Right ventricle myocardium superior (tissue), 1 donor: ENCODE measurements at regions not wholly inside any gene's neighbourhood (a gene's known extent, or its start where the extent isn't known, plus 50 kb on each side); places are given as distances from the start of the nearest gene placed in this dataset.
A peak's percentile ranks its signal among the peaks of the same experiment; 100 is the strongest.
"Not testable (repeated sequence)": the region's sequence is repeated elsewhere in the genome, so short reads cannot be mapped to it uniquely, and the experiment has no call there.

Source experiments
- ATAC-seq: fragments of 200-7000 bp; cut with Tn5 transposase; one replicate; pipeline ENCODE4 v1.9.1; 2020; ENCODE audit warnings: mild to moderate bottlenecking; ENCODE audit not compliant: poor library complexity
- DNase-seq: peaks from one replicate; pipeline ENCODE4 v3.0.0-alpha.2; 2020
- intact Hi-C: fragments of 100-400 bp; cut with DNase I; formaldehyde crosslinking; loops from one replicate; pipeline ENCODE4 v1.11.2; 2022
- donor health status: DM: no; HTN: yes; CAD: no; lungs with severe emphysema.

DNA sequence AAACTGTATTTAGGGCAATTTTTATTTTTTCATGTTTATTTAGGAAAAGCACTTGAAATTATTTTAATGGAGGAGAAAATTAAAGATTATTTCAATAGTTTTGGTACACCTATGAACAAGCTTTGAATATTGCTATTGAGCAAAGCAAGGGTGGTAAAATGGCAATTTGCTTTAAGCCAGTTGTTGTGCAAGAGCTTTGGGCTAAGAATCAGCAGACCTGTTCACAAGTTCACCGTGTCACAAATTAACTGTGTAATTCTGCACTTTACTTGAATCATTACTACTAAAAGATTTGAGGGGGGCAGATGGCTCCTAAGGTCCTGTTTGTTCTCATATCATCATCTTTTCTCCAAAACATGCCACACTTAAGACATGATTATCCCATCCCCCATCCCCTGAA is 238.9 kb upstream of the GBE1 start:
- no peak for ATAC-seq
- DNase-seq: no peak
- intact Hi-C loops: no loop called here

DNA sequence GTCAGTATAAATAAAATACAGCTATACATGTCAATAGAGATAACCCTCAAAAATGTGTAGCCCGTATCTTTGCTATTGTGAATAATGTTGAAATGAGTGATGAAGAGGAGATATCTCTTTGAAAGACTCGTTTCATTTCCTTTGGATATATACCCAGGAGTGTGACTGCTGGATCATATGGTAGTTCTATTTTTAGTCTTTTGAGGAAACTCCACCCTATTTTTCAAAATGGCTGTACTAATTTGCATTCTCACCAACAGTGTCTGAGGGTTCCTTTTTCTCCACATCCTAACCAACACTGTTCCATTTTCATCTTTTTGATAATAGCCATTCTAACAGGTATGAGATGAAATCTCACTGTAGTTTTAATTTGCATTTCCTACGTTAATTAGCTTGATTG is 237.5 kb upstream of the GBE1 start:
- intact Hi-C loops: no loop called here
- ATAC-seq (no peak), DNase-seq (no peak)

DNA sequence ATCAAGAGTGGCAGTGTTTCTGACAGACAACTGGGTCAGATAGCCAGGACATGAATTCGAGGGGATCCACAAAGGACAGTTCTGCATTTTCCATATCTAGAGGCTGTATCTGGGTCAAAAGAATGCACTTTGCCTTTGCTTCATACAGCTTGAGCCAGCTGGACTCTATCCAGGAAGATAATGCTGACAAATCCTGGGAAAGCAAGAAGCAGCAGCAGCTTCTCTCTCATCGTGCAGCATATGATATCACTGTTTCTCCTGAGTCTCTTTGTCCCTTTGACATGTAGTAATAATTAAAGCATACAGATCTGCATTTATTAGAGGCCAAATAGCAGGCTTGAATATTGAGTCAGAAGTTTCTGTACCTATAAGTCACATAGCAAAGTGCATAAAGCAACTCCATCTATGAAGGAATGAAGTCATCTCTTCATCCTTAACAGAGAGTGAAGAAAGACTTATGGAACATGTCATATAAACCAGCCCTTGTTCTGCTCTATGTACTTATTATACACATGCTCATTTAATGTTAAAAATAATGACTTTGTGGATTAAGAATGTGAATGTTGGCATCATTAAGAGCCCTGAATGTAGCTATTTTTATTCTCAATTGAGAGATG is 236.8 kb upstream of the GBE1 start:
- intact Hi-C loops: no loop called here
- peak; percentile 46 for ATAC-seq
- DNase-seq: no peak

DNA sequence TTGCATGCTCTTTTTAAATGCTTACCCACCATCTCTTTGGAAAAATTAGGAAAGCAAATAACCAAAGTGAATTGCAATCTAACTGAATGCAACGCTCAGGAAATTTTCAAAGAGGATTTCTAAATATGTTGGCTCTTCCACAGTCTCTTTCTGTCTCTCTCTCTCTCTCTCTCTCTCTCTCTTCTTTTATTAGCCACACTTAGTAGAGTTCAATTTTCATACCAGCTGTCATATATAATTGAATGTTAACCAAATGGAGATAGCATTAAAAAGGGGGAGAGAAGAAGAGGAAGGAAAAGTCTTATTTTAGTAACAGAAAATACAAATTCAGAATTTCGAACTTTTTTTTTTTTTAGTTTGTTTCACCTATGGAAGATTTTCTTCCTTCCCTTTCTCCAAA is 235.9 kb upstream of the GBE1 start:
- intact Hi-C loops: no loop called here
- no peak for ATAC-seq
- DNase-seq: no peak

DNA sequence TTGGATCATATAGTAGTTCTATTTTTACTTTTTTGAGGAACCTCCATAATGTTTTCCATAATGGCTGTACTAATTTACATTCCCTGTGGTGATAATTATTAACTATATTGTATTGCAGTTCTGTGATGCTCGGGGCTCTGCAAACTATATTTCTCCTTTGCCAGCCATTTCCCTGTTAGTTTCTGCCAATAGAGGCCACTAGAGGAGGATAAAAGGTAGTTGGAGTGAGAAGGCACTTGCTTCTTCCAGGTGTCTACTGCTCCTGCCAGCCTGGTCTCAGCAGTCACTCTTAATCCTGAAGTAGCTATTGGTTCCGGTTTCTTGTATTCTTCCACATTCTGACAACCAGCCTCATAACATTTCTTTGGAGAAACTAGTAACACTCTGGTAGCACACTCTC is 233.9 kb upstream of the GBE1 start:
- intact Hi-C loops: no loop called here
- DNase-seq (no peak), ATAC-seq (no peak)

DNA sequence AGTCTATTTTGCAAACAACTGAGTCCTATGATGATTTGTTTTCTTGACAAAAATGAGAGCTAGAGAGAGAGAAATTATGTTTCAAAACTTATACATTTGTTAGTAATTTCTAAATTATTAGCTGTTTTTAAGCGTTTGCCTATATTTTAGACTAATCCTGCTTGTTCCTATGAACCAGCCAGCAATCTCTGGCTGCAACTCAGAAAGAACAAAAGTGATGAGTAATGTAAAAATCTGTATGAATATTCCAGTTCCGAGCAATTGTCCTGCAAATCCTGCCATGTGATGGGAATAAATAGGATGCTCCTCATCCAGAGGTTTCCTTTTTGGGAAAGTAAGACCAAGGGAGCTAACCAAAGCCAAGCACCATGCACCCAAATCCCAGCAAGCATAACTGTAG is 228.3 kb upstream of the GBE1 start:
- no peak for DNase-seq

DNA sequence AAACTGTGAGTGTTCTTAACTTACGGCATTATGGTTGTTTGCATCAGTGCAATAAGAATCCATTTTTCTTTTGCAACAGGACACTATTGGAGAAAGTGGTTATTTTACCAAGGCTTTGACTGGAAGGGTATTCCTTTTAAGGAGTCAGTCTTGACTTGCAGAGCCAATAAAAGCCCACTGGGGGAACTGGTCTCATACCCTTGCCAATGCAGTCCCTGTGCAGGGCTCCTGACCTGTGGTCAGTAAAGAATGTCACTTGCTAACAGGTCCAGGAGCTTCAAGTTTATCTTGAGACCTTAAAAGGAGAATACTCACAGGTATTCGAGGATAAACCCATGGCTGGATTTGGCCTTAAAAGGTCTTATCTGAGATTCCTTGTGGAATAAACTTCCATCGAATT is 227.8 kb upstream of the GBE1 start:
- no peak for ATAC-seq
- intact Hi-C loops: no loop called here
- no peak for DNase-seq

More for the DNA sequence above, 228.3 kb upstream of the GBE1 start:
- intact Hi-C loops: no loop called here
- ATAC-seq: no peak

DNA sequence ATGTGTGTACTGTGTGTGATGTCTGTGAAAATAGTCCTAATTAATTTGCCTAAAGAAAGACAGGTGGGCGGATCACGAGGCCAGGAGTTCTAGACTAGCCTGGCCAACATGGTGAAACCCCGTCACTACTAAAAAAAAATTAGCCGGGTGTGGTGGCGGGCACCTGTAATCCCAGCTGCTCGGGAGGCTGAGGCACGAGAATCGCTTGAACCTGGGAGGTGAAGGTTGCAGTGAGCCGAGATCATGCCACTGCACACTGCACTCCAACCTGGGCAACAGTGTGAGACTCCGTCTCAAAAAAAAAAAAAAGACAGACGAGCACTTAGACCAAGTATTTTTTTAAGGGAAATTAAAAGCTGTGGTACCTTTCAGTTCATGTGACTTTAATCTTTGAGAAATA is 226.0 kb upstream of the GBE1 start:
- intact Hi-C loops, ATAC-seq, DNase-seq: not testable (repeated sequence)

DNA sequence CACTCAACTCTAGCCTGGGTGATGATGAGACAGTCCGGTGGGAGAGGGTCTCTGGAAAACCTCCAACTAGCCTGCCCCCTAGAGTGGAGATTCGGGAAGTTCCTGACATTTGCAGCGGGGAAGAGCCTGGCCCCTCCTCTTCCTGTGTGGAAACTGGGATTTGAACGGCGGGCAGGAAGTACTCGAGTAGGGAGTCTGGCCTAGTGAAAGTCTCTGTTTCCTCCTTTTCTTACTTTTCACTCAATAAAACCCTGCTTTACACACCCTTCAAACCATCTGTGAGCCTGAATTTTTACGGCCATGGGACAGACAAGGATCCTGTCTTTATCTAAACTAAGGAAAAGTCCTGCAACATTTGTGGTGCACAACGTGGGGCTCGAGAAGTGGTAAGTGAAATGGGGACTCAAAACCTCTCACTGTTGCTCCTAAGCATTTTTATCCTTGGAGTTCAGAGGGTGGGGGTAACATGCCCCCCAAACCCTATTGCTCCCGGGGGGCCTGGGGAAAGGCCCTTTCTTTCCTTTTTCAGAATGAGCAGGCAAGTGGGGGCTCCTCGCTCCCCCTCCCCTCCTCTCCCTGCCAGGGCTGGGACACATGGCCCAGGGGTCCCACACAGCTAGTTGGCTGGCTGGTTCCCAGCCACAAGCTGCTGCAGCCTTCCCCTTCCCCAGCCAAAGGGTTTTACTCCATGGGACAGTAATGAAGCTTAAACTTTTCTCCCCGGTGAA is 224.7 kb upstream of the GBE1 start:
- DNase-seq (no peak), ATAC-seq (no peak)
- intact Hi-C loops: no loop called here

DNA sequence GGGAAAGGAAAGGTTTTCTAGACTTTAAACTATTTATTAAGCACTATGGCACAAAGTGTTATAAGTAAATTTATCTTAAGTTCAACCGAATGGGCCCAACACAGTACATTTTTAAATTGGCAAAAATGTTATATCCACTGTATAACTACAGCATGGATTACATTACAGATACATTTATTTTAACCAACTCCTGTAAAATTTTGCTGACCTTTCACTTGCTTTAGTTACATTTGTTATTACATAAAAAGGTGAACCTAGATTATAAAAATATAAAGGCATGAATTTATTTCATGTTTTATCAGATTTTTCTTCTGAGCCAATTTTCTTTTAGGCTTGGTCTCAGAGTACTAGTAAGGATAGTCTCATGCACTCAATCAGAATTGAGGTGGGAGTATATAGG is 221.9 kb upstream of the GBE1 start:
- intact Hi-C loops: no loop called here

DNA sequence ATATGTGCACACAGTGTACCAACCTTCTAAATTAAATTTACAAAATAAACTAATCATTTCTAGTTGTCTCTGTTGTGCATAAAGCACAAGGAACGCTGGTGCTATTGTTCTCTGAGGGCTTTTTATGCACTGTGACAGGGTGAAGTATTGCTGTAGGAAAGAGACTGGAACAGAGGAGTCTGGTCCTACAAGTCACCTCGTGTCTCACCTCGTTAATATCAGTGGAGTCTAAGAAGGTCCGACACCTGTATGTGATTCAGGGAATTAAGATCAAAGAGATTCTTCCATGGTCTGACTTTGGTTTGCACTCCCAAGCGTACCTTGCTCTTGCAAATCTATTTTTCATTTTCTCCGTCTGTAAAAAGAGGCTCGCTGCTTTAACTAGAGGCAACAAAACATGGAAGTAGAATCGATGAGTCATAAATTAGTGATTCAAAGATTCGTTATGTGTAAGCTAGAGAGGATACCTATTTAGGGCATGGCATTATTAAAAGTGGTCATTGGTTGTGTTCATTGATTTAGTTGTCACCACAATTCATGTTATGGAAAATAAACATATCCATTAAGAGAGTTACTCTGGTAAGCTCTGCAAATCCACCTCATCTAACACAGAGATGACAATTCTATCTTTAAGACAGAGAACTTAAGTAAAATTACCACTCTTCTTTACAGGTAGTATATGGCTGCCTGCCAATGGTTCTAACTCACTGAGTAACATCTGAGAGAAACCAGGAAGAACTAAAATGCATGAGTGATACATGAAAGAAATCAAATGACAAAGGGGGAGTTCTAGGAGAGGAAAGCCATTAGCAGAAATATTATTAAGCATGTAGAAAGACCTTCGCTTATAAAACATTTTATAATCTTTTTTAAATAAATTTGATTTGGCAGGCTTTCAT is 219.4 kb upstream of the GBE1 start:
- DNase-seq (no peak), ATAC-seq (no peak)
- intact Hi-C loops: no loop called here

More for the DNA sequence above, 221.9 kb upstream of the GBE1 start:
- no peak for DNase-seq
- no peak for ATAC-seq

DNA sequence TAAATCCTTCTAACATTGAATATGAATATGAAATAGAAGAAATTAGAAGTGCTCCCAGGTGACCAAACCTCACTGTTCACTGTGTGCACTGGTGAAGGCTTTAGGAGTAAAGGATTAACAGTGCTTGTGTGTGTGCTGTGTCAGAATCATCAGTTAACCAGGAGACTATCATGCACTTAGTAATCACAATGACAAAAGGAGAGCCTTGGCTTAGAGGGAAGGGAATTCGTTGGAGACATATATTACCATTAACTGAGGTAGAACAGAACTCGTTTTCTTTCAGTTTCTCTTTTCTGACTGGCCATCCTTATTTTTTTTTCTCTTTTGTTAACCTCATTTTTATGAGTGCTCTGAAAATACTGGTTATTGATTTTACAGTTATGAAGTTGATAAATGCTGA is 213.3 kb upstream of the GBE1 start:
- DNase-seq (no peak), ATAC-seq (no peak)
- intact Hi-C loops: no loop called here

DNA sequence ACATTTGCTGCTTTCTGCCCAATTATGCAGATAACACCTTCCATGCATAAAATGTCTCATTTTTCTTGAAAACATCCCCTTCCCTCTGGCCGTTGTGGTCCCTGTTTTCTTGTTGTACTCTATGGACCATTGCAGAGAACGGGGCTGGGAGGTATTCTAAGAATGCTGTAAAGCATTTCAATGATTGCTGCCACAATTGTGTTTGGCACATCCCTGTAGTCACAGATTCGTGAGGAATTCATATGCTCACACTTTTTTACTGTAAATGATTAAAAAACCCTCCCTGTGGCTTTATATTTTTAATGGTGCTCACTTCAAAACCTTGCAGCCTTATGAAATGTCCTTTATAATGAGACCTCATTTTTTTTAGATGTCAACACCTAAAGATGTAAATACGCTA is 207.2 kb upstream of the GBE1 start:
- intact Hi-C loops: no loop called here
- ATAC-seq: no peak
- no peak for DNase-seq

DNA sequence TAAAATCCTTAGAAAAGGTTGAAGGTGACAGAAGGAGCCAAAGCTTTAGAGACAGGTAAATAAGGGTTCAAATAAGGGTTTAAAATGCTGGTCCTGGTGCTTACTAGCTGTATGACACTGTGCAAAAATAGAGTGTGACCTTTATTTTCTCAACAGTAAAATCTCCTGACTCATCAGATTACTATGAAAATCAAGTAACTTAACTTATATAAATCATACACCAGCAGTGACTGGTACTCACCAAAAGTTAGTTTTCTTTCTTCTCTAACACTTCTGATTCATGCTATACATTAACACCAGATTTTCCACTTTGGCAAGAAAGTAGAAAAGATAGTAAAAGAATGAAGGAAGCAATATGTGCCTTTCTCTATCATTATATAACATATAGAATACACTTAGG is 205.9 kb upstream of the GBE1 start:
- intact Hi-C loops: no loop called here
- DNase-seq (no peak), ATAC-seq (no peak)

DNA sequence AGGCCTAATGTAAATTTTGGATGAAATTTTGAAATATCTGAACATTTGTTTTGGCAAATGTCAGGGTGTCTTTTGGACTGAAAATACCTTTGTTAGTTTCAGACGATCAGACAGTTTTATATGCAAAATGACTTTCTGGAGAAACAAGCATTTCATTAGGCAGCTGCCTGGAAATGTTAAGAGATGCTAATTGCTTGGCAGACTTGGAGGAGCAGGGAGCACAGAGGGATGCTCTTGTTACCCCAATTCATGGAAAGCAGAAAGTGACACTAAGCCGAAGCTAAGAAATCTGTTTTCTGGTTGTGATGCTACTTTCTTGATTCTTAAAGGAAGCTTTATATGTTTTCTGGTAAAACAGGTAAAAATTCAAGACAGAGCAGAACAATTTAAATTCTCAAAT is 204.3 kb upstream of the GBE1 start:
- no peak for DNase-seq
- no peak for ATAC-seq
- intact Hi-C loops: no loop called here

DNA sequence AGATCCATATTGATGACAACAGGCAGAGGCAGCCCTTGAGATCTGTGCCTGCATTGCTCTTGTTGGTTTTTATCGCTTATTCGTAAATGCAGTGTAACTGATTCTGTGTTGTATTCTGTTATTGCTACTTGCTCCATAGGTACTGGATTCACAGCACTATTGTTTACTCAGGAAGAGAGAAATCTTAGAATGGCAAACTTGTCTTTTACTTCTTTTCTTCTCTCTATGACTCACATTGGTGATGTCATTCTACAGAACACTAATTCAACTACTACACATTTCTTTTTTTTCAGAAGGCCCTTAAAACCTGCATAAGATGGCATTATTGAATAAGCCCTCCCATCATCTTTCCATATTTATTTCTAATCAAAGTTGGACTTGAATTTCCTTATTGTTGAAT is 201.0 kb upstream of the GBE1 start:
- intact Hi-C loops: no loop called here
- ATAC-seq: no peak
- no peak for DNase-seq

DNA sequence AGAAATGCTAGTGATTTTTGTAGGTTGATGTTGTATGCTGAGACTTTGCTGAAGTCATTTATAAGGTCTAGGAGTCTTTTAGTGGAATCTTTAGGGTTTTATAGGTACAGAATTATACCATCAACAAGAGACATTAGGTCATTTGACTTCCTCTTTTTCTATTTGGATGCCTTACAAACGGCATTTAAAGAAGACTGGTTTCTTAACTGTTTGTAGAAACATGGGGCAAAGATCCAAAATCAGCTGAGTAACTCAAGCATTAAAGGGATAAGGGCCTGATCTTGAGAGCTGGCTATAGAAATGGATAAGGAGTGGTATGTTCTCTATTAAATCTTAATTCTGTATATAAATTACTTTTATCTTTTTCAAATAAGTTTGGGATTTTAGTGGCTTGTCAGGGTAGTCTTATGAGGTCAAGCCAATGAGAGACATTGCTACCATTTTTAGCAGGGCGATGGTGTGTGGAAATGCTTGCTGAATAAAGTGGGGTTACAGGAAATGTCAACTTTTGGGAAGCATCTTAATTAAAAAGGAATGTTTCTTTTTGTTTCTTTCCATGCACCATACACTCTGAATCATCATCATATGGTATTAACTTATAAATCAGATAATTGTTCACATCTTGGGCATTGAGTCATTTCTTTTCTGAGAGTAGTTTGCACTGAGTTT is 197.7 kb upstream of the GBE1 start:
- DNase-seq: no peak
- intact Hi-C loops: no loop called here
- no peak for ATAC-seq

DNA sequence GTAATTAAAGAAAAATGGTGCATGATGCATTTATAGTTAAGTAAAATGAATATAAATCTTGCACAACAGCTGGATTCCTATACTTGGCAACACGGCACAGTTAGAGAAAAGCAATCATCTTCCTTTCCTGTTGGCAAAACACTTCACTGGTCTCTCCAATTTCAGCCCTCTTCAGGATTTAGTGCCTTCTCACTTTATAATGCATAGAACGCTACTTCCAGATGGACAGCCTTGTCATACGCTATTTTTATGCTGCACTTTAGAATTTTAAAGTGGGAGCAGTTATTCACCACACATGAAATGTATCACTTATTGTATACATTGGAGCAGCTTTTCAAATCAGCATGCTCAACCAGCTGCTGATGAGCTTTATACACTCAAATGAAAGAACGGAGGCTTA is 194.4 kb upstream of the GBE1 start:
- ATAC-seq (no peak), DNase-seq (no peak)

DNA sequence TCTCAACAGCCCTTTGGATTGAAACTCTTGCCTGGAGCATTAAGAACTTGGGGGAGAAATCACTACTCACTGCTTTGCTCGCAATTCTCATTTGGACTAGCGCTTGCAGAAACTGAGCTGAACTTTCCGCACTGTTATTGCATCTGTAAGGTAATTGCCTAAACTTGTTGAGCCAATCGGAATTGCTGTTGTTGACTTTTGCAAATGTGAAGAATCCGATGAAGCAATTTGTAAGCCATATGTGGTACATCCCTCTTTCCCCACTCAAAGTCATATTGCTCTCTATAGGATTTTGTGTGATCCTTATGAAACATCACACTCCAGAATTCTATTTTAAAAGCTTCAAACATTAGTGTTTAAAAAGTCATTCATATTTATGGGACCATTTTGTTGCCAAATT is 191.7 kb upstream of the GBE1 start:
- intact Hi-C loops: no loop called here
- no peak for ATAC-seq
- no peak for DNase-seq

More for the DNA sequence above, 194.4 kb upstream of the GBE1 start:
- intact Hi-C loops: no loop called here
